ENCODE measurements at regions not wholly inside any gene's neighbourhood (a gene's known extent, or its start where the extent isn't known, plus 50 kb on each side); places are given as distances from the start of the nearest gene placed in this dataset.

DNA sequence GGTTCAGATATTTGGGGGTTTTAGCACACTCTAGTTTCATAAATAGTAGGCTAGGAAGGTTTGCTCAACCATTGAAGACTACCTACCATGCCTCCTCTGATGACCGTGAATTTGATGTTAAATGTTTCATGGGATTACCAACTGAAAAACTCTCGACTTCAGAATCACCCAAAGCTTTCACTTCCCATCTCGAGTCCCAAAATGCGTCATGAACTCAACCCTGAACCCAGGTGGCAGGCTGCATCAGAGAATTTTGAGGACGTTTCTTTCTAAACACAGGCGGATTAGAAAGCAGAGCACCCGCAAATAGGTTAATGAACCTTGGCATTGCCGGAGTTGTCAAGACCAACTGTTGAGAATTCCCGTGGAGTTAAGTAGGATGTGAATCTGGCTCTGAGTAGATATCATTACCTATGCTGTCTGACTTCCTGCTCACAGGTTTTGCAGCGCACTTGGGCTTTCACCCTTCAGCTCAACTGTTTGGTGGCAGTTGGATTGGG, 98.4 kb upstream of the ADTRP start:
- no peaks in the 10 kb centered on the region for H3K4me1 ChIP-seq (ENCODE audit: insufficient read depth, low read length)
- H3K4me3 ChIP-seq (ENCODE audit: insufficient read depth, low read length) = no peak overlapping the region
- no peak for DNase-seq (ENCODE audit: insufficient read length, low spot score, missing footprints)
- H3K9me3 ChIP-seq (ENCODE audit: low read depth, low read length) = no peaks in the 10 kb centered on the region
- H3K36me3 ChIP-seq (ENCODE audit: insufficient read depth, low read length) = no peaks in the 10 kb centered on the region
- H3K4me2 ChIP-seq (ENCODE audit: insufficient read depth, low read length) = no peak overlapping the region
- H3K27ac ChIP-seq (ENCODE audit: low read depth, low read length) = no peak overlapping the region
- H3K27me3 ChIP-seq (ENCODE audit: insufficient read depth, low read length) = no peaks in the 10 kb centered on the region
- no peaks in the 10 kb centered on the region for H3K79me2 ChIP-seq (ENCODE audit: insufficient read depth, low read length)
- TF ChIP-seq, protein P1, sequence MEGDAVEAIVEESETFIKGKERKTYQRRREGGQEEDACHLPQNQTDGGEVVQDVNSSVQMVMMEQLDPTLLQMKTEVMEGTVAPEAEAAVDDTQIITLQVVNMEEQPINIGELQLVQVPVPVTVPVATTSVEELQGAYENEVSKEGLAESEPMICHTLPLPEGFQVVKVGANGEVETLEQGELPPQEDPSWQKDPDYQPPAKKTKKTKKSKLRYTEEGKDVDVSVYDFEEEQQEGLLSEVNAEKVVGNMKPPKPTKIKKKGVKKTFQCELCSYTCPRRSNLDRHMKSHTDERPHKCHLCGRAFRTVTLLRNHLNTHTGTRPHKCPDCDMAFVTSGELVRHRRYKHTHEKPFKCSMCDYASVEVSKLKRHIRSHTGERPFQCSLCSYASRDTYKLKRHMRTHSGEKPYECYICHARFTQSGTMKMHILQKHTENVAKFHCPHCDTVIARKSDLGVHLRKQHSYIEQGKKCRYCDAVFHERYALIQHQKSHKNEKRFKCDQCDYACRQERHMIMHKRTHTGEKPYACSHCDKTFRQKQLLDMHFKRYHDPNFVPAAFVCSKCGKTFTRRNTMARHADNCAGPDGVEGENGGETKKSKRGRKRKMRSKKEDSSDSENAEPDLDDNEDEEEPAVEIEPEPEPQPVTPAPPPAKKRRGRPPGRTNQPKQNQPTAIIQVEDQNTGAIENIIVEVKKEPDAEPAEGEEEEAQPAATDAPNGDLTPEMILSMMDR (IDR thresholded peaks at IDR 0.05; ENCODE audit: extremely low read depth, low read depth, low read length) = no peak
- no peaks in the 10 kb centered on the region for H4K20me1 ChIP-seq (ENCODE audit: insufficient read depth, low read length)
- H2AFZ ChIP-seq (ENCODE audit: low read length) = no peak overlapping the region

DNA sequence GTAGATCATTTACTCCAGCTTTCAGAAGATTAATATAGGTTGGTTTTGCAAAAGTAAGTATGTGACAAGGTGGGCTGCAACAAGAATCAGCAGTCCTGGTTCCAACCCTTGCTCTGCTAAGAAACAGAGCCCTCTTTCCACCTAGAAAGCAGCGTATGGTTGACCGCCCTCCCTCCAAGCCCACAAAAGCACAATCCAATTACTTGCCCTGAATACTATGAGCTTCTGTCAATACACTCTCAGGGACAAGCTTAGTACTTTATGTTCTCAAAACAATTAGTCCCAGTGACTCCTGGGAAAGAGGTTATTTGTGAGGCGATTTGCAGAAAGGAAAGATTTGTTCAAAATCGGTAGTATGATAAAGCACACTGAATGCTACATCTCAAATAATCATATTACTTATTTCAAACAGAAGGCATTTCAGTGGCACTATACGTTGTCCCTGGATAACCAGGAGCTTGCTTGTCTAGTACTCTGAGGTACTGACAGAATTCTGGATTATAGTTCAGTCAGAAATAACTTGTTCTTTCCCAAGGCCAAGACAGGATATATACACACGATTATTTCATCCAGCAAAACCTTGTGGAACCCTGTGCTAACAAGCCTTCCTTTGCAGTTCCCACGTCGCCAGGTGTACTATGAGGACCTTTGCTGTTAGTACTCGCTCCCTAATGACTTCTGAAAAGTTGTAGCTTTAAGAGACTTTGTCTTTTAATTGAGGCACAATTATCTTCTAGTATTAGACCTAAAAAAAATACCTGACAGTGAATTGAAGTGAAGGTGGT, 96.9 kb upstream of the ADTRP start:
- Histone ChIP-seq H4K20me1 (ENCODE audit: insufficient read depth, low read length) (no peaks in the 10 kb centered on the region), H3K4me1 (ENCODE audit: insufficient read depth, low read length) (no peaks in the 10 kb centered on the region), H3K4me3 (ENCODE audit: insufficient read depth, low read length) (no peak overlapping the region), H3K9me3 (ENCODE audit: low read depth, low read length) (no peaks in the 10 kb centered on the region), H3K4me2 (ENCODE audit: insufficient read depth, low read length) (no peak overlapping the region), H3K36me3 (ENCODE audit: insufficient read depth, low read length) (no peaks in the 10 kb centered on the region), H3K79me2 (ENCODE audit: insufficient read depth, low read length) (no peaks in the 10 kb centered on the region), H2AFZ (ENCODE audit: low read length) (no peak overlapping the region), H3K27ac (ENCODE audit: low read depth, low read length) (no peak overlapping the region), H3K27me3 (ENCODE audit: insufficient read depth, low read length) (no peaks in the 10 kb centered on the region)
- DNase-seq (ENCODE audit: insufficient read length, low spot score, missing footprints) = peak; percentile 4
- TF ChIP-seq, protein P1 (IDR thresholded peaks at IDR 0.05; ENCODE audit: extremely low read depth, low read depth, low read length) = no peak

DNA sequence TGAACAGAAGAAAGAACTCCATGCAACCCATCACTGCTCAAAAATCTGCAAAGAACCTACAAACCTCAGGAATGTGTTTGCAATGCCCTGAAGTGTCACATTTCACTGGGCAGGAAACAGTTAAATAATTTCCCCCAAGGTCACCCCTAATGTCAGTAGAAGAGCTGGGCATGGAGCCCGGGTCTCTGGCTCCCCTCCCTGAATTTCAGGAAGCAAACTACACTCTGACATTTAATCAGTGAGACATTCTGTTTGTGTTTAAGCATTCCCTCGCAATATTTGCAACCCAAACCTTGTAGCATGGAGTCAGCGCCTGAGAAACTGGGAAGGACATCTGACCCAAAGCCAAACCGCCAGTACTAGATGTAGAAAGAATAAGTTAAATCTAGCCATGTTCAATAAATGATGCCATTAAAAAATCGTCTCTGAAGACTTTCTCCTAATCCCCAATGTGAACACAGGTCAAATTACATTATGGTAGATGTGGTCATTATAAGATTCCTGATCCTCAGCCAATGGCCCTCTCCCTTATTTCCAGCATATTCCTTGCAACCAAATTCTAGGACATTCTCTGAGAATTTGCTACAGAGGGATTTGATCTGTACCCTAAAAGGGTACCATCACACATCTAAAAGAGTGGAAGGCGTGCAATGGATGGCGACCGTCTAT, 91.2 kb upstream of the ADTRP start:
- Histone ChIP-seq H3K9me3 (ENCODE audit: low read depth, low read length) (no peaks in the 10 kb centered on the region), H3K27me3 (ENCODE audit: insufficient read depth, low read length) (no peaks in the 10 kb centered on the region), H2AFZ (ENCODE audit: low read length) (no peak overlapping the region), H4K20me1 (ENCODE audit: insufficient read depth, low read length) (no peaks in the 10 kb centered on the region), H3K4me3 (ENCODE audit: insufficient read depth, low read length) (no peak overlapping the region), H3K36me3 (ENCODE audit: insufficient read depth, low read length) (no peaks in the 10 kb centered on the region), H3K27ac (ENCODE audit: low read depth, low read length) (no peak overlapping the region), H3K4me2 (ENCODE audit: insufficient read depth, low read length) (peak overlapping the region; percentile 41), H3K4me1 (ENCODE audit: insufficient read depth, low read length) (peaks cover 11% of the 10 kb centered on the region), H3K79me2 (ENCODE audit: insufficient read depth, low read length) (no peaks in the 10 kb centered on the region)
- peak; percentile 45 for DNase-seq (ENCODE audit: insufficient read length, low spot score, missing footprints)
- TF ChIP-seq, protein P1 (IDR thresholded peaks at IDR 0.05; ENCODE audit: extremely low read depth, low read depth, low read length) = no peak

DNA sequence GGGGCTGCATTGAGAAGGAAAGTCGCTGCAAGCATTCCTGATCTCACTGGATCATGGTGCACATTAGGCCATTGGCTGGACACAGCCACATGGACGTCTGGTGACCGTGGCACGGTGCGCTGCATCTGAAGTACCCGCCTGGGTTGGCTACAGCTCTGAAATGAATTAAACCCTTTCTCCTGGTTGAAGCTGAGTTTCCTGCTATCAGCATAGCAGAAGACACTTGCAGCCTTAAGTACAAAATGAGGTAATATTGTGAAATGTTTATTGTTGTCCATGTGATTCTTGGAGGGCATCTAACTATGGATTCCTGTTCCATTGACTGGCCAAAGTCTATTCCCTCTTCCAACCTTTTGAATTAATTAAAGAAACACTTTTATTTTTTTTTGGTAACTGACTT, 89.8 kb upstream of the ADTRP start:
- DNase-seq (ENCODE audit: insufficient read length, low spot score, missing footprints) = peak; percentile 42
- no peaks in the 10 kb centered on the region for H3K79me2 ChIP-seq (ENCODE audit: insufficient read depth, low read length)
- H4K20me1 ChIP-seq (ENCODE audit: insufficient read depth, low read length) = no peaks in the 10 kb centered on the region
- no peaks in the 10 kb centered on the region for H3K36me3 ChIP-seq (ENCODE audit: insufficient read depth, low read length)
- no peak overlapping the region for H3K4me2 ChIP-seq (ENCODE audit: insufficient read depth, low read length)
- TF ChIP-seq, protein P1 (IDR thresholded peaks at IDR 0.05; ENCODE audit: extremely low read depth, low read depth, low read length) = no peak
- no peak overlapping the region for H3K4me3 ChIP-seq (ENCODE audit: insufficient read depth, low read length)
- H3K27me3 ChIP-seq (ENCODE audit: insufficient read depth, low read length) = no peaks in the 10 kb centered on the region
- no peak overlapping the region for H3K27ac ChIP-seq (ENCODE audit: low read depth, low read length)
- no peak overlapping the region for H2AFZ ChIP-seq (ENCODE audit: low read length)
- peaks cover 11% of the 10 kb centered on the region for H3K4me1 ChIP-seq (ENCODE audit: insufficient read depth, low read length)
- H3K9me3 ChIP-seq (ENCODE audit: low read depth, low read length) = no peaks in the 10 kb centered on the region
